ENCODE measurements at regions not wholly inside any gene's neighbourhood (a gene's known extent, or its start where the extent isn't known, plus 50 kb on each side); places are given as distances from the start of the nearest gene placed in this dataset.
"Not testable (repeated sequence)": the region's sequence is repeated elsewhere in the genome, so short reads cannot be mapped to it uniquely, and the experiment has no call there.

DNA sequence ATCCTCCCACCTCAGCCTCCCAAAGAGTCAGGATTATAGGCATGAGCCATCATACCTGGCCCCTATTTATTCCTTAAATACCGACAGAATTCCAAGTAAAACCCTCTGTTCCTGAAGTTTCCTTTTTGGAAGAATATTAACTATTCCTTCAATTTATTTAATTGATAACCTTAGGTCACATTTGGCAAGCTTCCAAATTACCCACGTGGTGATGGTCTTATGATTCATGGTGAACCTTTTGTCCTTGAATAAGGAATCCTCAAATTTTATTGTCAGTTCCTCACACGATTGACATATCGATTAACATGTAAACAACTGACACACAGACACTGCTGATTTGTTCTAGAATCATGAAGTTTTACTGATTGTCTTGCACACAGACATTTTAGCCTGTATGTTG, 130.6 kb upstream of the LRRC61 start:
- TF ChIP-seq, protein P1, sequence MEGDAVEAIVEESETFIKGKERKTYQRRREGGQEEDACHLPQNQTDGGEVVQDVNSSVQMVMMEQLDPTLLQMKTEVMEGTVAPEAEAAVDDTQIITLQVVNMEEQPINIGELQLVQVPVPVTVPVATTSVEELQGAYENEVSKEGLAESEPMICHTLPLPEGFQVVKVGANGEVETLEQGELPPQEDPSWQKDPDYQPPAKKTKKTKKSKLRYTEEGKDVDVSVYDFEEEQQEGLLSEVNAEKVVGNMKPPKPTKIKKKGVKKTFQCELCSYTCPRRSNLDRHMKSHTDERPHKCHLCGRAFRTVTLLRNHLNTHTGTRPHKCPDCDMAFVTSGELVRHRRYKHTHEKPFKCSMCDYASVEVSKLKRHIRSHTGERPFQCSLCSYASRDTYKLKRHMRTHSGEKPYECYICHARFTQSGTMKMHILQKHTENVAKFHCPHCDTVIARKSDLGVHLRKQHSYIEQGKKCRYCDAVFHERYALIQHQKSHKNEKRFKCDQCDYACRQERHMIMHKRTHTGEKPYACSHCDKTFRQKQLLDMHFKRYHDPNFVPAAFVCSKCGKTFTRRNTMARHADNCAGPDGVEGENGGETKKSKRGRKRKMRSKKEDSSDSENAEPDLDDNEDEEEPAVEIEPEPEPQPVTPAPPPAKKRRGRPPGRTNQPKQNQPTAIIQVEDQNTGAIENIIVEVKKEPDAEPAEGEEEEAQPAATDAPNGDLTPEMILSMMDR (conservative IDR thresholded peaks at IDR 0.05; ENCODE audit: low read length): not testable (repeated sequence)
- TF ChIP-seq EZH2phosphoT487 (IDR thresholded peaks at IDR 0.05; ENCODE audit: borderline replicate concordance): not testable (repeated sequence)
